Pancreas (tissue), 10 donors: ENCODE measurements at regions not wholly inside any gene's neighbourhood (a gene's known extent, or its start where the extent isn't known, plus 50 kb on each side); places are given as distances from the start of the nearest gene placed in this dataset.

Experiments used
- ATAC-seq, 4 donors: fragments of 200-7000 bp; cut with Tn5 transposase; one replicate each; pipeline versions ENCODE4 v1.8.0 to v1.9.1; 2020; ENCODE audit warnings: mild to moderate bottlenecking in 4 of 4, moderate library complexity in 4 of 4
- DNase-seq, 6 donors: peaks; one replicate each; pipeline ENCODE4 v3.0.0-alpha.2; 2020
- FAIRE-seq: peaks from 2 replicates; lab custom pipeline; 2012; peaks lifted over from hg19 to GRCh38; lab: Jason Lieb, UNC
- H3K27ac ChIP-seq, 4 donors: fragments of 200-600 bp; sonication (generic); 1 replicate in 3 of 4; 2 replicates in 1 of 4; pipeline versions ENCODE4 v1.5.0 to v1.8.0; 2020
- H3K27me3 ChIP-seq, 4 donors: fragments of 200-600 bp; one replicate each; pipeline ENCODE4 v1.8.0; 2021
- H3K36me3 ChIP-seq, 3 donors: fragments of 200-600 bp; sonication (generic) in 1 of 3; one replicate each; pipeline versions ENCODE4 v1.5.0 to v1.8.0; 2020 to 2021
- H3K4me1 ChIP-seq, 3 donors: fragments of 200-600 bp; one replicate each; pipeline ENCODE4 v1.8.0; 2021
- H3K4me3 ChIP-seq, 4 donors: fragments of 200-600 bp; sonication (generic) in 2 of 4; one replicate each; pipeline versions ENCODE4 v1.5.0 to v1.8.0; 2020 to 2021
- H3K9me3 ChIP-seq, 4 donors: fragments of 200-600 bp; one replicate each; pipeline ENCODE4 v1.8.0; 2021
- CTCF ChIP-seq, 4 donors: fragments of 200-600 bp; sonication (generic) in 3 of 4; IDR thresholded peaks; one replicate each; pipeline versions ENCODE4 v1.5.0 to v1.8.0; 2021; ENCODE audit warnings: antibody characterized with exemption in 4 of 4
- WGBS, 2 donors: extraction: QIAGEN DNeasy Blood & Tissue Kit; methylation state at CpG; one replicate each; pipeline ENCODE4 v1.1.7; 2013; 5-methylcytosine and 5-hydroxymethylcytosine counted together
- intact Hi-C, 3 donors: fragments of 100-400 bp; cut with DNase I; formaldehyde crosslinking; loops; one replicate each; pipeline versions ENCODE4 v1.11.1 to v1.14.2; 2022
- donor health status: healthy with polysubstance abuse.
- donor health status: DM: no; HTN: no; CAD: no; lungs with moderate emphysema.
- donor health status: DM: no; HTN: no; CAD: no.
- donor health status: control.
- donor health status: control.
- donor health status: Bipolar disorder and iron deficiency.
- donor health status: DM: yes; HTN: yes; CAD: no.
- donor health status: DM: no; HTN: no; CAD: no.
- donor health status: DM: no; HTN: no; CAD: no.
- donor health status: DM: yes; HTN: yes; CAD: no.

GRCh38 chr21:28267449-28267848 lies 725.2 kb downstream of the LTN1 start:
- Histone ChIP-seq H3K9me3 (no peaks in the 10 kb centered on the region), H3K4me1 (peaks cover 0 to 8% (median 0%) of the 10 kb centered on the region in 3 donors), H3K27me3 (no peaks in the 10 kb centered on the region), H3K4me3 (no peak overlapping the region), H3K36me3 (no peaks in the 10 kb centered on the region), H3K27ac (no peak overlapping the region)
- ATAC-seq (no peak), FAIRE-seq (no peak), DNase-seq (no peak)
- no peak for TF ChIP-seq CTCF (IDR thresholded peaks at IDR 0.05)
- intact Hi-C loops: no loop called here
- WGBS, 2 donors: 93 to 94% methylated on average over 6 of the region's 6 CpGs

- no peak overlapping the region for H3K4me3 ChIP-seq
- FAIRE-seq (no peak), DNase-seq (no peak), ATAC-seq (no peak)
- no peaks in the 10 kb centered on the region for H3K27me3 ChIP-seq
- intact Hi-C loops: no loop called here
- peaks cover 0 to 8% (median 0%) of the 10 kb centered on the region in 3 donors for H3K4me1 ChIP-seq
- no peak overlapping the region for H3K27ac ChIP-seq
- WGBS, 2 donors: 99 to 100% methylated on average over 1 of the region's 1 CpG
- no peaks in the 10 kb centered on the region for H3K9me3 ChIP-seq
- H3K36me3 ChIP-seq: no peaks in the 10 kb centered on the region
- no peak for TF ChIP-seq CTCF (IDR thresholded peaks at IDR 0.05)
Observed at GRCh38 chr21:28266061-28266460, 726.6 kb downstream of the LTN1 start.

- H3K27ac ChIP-seq: no peak overlapping the region
- no peak for DNase-seq
- H3K4me3 ChIP-seq: no peak overlapping the region
- no peaks in the 10 kb centered on the region for H3K27me3 ChIP-seq
- peaks cover 0 to 4% (median 0%) of the 10 kb centered on the region in 4 donors for H3K9me3 ChIP-seq
- 92 to 95% methylated on average over 4 of the region's 4 CpGs for WGBS, 2 donors
- intact Hi-C loops: no loop called here
- ATAC-seq: no peak
- no peak for TF ChIP-seq CTCF (IDR thresholded peaks at IDR 0.05)
- H3K4me1 ChIP-seq: peaks cover 0 to 8% (median 0%) of the 10 kb centered on the region in 3 donors
- no peak for FAIRE-seq
- H3K36me3 ChIP-seq: no peaks in the 10 kb centered on the region
Observed at GRCh38 chr21:28263974-28264373, 728.7 kb downstream of the LTN1 start.

- no peak overlapping the region for H3K4me3 ChIP-seq
- H3K27me3 ChIP-seq: no peaks in the 10 kb centered on the region
- peak overlapping the region in 1 of 4 donors; percentile 23 for H3K27ac ChIP-seq
- DNase-seq (no peak), FAIRE-seq (no peak), ATAC-seq (no peak)
- no peak for TF ChIP-seq CTCF (IDR thresholded peaks at IDR 0.05)
- 33 to 56% methylated on average over 1 of the region's 1 CpG for WGBS, 2 donors
- peaks cover 0 to 4% (median 0%) of the 10 kb centered on the region in 4 donors for H3K9me3 ChIP-seq
- H3K36me3 ChIP-seq: no peaks in the 10 kb centered on the region
- intact Hi-C loops: no loop called here
- peaks cover 13 to 18% (median 17%) of the 10 kb centered on the region in 3 donors for H3K4me1 ChIP-seq
Observed at GRCh38 chr21:28261298-28261697, 731.4 kb downstream of the LTN1 start.

- Histone ChIP-seq H3K9me3 (peaks cover 0 to 4% (median 0%) of the 10 kb centered on the region in 4 donors), H3K27ac (peak overlapping the region; percentile 23 to 91 (median 60)), H3K27me3 (no peaks in the 10 kb centered on the region), H3K4me1 (peaks cover 20 to 41% (median 38%) of the 10 kb centered on the region in 3 donors), H3K4me3 (no peak overlapping the region), H3K36me3 (no peaks in the 10 kb centered on the region)
- 17 to 19% methylated on average over 3 of the region's 3 CpGs for WGBS, 2 donors
- DNase-seq (no peak), FAIRE-seq (no peak), ATAC-seq (peak in 3 of 4 donors; percentile 51 to 65 (median 56))
- intact Hi-C loops: no loop called here
- no peak for TF ChIP-seq CTCF (IDR thresholded peaks at IDR 0.05)
Observed at GRCh38 chr21:28257276-28257675, 735.4 kb downstream of the LTN1 start.
